GM19452 (cell line): ENCODE measurements at regions not wholly inside any gene's neighbourhood (a gene's known extent, or its start where the extent isn't known, plus 50 kb on each side); places are given as distances from the start of the nearest gene placed in this dataset.
"Not testable (repeated sequence)": the region's sequence is repeated elsewhere in the genome, so short reads cannot be mapped to it uniquely, and the experiment has no call there.

Source experiments
- ATAC-seq: cut with Tn5 transposase; IDR thresholded peaks from one replicate; pipeline ENCODE4 v1.9.1; 2021; ENCODE audit not compliant: unreplicated experiment

- ATAC-seq = peak; percentile 99
Observed at GRCh38 chr6:114989279-114989964, 646.6 kb upstream of the HS3ST5 start.

DNA sequence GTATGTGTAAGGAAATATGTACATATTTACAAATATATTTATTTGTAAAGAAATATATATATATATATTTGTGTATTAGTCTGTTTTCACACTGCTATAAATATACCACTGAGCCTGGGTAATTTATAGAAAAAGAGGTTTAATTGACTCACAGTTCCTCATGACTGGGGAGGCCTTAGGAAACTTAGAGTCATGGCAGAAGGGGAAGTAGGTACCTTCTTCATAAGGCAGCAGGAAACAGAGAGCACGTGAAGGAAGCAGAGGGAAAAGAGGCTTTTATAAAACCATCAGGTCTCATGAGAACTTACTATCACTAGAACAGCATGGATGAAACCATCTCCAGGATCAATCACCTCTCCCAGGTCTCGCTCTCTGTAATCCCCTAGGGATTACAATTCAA, 644.5 kb upstream of the HS3ST5 start:
- ATAC-seq = no peak

GRCh38 chr6:114955363-114955762, 612.5 kb upstream of the HS3ST5 start:
- no peak for ATAC-seq

- ATAC-seq = no peak
Observed at GRCh38 chr6:114952229-114952628, 609.4 kb upstream of the HS3ST5 start.

- no peak for ATAC-seq
Observed at GRCh38 chr6:114945392-114945791, 602.6 kb upstream of the HS3ST5 start.

DNA sequence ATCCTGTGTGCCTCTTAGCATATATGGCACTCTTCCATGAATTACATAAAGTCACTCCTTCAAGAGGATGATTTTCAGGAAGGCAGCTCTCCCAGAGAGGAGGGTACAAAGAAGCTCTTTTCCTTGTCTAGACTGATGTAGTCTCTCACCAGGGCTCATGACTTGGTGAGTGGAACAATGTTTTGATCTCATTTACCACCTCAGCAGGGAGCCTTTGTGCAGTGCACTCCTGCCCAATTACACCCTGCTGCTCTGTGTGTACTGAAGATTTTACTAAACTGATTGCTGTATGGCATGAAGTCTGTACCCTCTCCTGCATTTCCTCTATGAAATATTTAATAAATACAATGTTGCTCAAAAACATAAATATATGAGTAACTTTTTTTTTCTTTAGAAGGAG, 598.3 kb upstream of the HS3ST5 start:
- no peak for ATAC-seq

- no peak for ATAC-seq
Observed at GRCh38 chr6:114940181-114940580, 597.4 kb upstream of the HS3ST5 start.

DNA sequence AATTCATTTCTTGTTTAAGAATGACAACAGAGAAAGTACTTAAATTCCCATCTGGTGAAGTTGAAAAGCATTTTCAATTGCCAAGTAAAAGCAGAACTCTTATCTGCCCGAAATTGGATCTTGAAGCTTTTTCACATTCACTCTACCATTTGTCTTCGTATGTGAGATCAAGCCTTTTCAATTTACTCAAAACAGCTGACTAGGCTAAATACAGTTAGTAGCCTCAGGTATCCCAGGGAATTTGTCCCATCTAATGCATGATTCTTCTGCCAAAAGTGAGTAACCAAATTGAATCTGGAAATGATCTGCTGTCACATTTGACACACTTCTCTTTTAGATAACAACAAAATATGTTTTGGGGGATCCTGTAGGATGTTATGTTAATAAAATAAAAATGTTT, 596.8 kb upstream of the HS3ST5 start:
- no peak for ATAC-seq

GRCh38 chr6:114936080-114936479, 593.3 kb upstream of the HS3ST5 start:
- ATAC-seq = no peak

DNA sequence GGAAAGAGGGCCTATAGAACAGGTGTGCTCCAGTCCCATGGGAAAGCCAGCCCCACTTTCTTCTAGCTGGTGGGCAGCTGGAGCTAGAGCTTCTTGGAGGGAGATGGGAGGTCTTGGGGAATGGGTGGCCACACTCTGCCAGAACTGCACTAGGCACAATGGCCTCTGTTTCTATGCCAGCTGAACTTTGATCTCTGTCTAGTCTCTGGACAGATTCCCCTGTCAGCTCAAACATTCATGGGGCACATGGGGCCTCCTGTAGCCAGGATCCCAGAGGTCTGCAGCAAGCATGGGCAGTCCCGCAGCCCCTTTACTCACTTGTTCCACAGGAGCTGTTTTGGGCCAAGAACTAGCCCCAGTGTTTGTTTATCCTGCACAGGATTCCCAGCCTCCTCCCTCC, 591.3 kb upstream of the HS3ST5 start:
- no peak for ATAC-seq

GRCh38 chr6:114928731-114929130, 585.9 kb upstream of the HS3ST5 start:
- not testable (repeated sequence) for ATAC-seq

- ATAC-seq = no peak
Observed at GRCh38 chr6:114906096-114906495, 563.3 kb upstream of the HS3ST5 start.

DNA sequence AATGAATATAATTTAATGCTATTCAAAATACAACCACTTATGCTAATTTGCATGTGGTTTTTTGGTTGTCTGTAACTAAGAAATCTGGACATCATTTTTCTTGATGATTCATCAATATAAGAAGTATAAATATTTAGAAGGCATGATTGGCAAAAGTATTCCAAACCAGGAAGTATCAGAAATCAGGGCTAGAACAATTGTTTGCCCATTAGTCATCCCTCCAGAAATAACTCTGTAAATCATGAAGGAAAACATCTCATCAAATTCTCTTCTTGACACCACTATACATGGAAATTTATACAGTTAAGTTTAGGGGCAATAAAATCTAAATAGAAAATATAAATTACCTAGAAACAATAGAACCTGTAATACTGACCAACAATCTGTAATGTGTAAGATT, 554.7 kb upstream of the HS3ST5 start:
- ATAC-seq = no peak

GRCh38 chr6:114892211-114892610, 549.4 kb upstream of the HS3ST5 start:
- ATAC-seq = no peak

GRCh38 chr6:114888241-114888640, 545.4 kb upstream of the HS3ST5 start:
- ATAC-seq = no peak

DNA sequence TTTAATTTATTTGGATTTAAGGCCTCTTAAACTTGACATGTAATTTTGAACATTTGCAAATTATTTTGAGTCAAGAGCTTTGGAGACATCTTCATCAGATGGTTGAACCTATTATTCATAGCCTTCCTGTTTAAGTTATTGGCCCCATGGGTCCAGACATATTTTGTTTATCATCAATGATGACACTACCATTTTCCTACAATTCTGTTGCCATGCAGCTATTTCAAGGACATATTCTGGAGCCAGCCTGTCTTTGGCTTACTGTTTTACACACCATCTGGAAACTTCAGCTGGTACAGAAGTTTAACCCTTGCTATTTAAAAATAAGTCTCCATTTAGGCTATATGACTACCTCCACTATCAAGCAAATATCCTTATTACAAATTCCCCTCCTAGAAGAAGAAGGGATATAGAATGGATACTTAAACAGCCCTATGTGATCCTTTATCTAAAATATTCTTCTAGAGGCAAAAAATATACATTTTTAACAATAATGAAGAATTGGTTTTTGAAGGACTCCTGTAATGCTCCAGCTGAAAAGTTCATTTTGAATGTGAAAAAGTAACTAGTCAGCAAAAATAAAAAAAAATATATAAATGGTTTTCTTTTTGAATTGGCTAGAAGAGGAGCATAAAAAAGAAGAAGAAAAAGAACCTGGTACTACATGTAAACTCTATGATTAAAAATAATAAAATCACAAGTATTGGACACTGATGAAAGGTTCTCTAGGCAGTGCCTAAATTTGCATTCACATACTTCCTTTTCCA, 544.0 kb upstream of the HS3ST5 start:
- ATAC-seq = no peak

DNA sequence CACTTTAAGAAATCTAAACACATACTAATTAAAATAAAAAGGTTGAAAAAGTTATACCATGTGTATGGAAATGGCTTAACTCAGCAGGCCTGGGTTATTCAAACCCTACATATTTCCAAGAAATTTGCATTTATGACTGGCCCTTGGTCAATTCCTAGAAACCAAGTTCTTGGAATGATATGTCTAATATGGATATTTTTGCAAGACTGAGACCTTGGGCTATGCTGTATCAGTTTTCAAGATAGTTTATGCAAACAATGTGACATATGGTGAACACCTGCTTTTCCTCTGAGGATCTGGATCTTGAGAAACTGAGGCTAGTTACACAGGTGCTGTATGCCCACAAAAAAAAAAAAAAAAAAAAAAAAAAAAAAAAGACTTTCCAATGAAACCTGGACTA, 536.9 kb upstream of the HS3ST5 start:
- no peak for ATAC-seq

- ATAC-seq = no peak
Observed at GRCh38 chr6:114878091-114878490, 535.3 kb upstream of the HS3ST5 start.

DNA sequence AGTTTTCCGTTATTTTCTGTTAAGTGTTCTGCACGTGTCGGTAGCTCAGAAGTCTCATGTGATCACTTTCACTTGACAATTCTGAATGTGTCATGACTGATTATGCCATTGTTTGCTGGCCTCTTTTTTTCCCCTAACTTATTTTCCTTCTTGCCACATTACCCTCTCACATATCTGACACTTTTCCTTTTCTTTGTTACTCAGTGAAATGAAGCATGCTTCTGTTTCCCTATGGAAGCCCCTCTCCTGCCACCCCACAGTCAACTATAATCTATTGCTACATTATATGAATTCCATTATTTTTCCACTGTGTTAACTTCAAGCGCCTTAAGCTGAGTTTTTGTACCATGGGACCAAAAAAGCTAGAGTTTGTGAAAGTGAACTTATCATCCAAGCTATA, 531.6 kb upstream of the HS3ST5 start:
- ATAC-seq = no peak

DNA sequence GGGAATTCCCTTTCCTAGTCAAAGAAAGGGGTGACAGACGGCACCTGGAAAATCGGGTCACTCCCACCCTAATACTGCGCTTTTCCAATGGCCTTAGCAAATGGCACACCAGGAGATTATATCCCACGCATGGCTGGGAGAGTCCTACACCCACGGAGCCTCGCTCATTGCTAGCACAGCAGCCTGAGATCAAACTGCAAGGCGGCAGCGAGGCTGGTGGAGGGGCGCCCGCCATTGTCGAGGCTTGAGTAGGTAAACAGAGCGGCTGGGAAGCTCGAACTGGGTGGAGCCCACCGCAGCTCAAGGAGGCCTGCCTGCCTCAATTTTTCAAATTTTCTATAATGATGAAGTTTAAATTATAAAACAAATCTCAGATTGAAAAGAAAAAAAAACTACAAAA, 522.7 kb upstream of the HS3ST5 start:
- not testable (repeated sequence) for ATAC-seq

DNA sequence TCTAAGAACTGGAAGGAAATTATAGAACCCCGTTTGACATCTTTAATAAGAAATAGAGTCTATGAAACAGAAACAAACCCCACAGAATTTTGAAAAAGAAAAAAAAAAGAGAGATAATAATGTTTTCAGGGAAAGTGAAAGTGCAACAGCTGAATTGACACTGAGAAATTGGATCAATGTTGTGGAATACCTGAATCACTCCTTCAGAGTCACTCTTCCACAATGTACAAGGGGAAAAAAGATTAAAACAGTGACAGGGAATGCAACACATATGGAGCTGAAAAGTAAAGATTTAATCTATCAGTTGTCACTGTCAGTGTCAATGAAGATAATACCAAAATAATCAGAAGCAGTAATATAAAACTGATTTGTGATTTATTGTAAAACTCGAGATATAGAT, 520.8 kb upstream of the HS3ST5 start:
- no peak for ATAC-seq

- ATAC-seq = no peak
Observed at GRCh38 chr6:114862819-114863218, 520.0 kb upstream of the HS3ST5 start.

DNA sequence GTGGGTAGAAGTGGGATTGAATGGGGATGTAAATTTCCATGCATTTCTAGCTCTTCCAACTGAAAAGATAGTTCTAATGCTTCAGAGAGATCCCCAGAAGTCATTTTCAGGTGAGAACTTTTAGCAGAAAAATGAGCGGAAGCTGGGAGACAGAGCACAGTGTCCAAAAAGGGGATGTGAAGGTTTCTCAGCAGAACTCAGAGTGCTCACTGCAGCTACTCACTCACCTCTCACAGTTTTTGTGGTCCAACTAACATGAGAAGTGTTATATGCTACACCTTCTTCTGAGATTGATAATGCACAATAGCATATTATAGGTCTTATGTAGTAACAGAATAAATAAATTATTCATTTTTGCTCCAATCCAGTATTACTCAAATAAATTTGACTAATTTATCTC, 519.2 kb upstream of the HS3ST5 start:
- no peak for ATAC-seq
